HS-5 (cell line): ENCODE measurements at regions not wholly inside any gene's neighbourhood (a gene's known extent, or its start where the extent isn't known, plus 50 kb on each side); places are given as distances from the start of the nearest gene placed in this dataset.

ENCODE experiments used
- DNase-seq: peaks from one replicate; pipeline ENCODE4 v3.0.0-alpha.2; 2012; ENCODE audit warnings: low read depth

DNA sequence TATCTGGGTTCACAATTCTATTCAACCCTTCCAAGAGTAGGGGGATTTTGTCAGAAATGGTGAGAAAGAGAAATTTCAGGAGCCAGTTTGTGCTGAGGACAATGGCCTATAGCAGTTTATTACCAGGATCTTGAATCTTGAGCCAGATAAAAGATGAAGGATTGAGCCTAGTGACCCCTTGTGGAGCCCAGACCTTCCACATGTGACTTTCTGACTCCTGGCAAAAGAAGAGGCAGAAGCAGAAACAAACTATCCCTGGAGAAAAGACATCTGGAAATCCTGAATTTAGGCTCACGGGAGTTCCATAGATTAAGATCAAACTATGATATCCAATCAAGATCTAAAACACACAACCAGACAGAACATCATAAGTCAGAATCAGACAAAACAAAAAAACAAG lies 60.9 kb upstream of the CHRM2 start:
- DNase-seq: no peak

- no peak for DNase-seq
Measured at GRCh38 chr7:136803028-136803427, 65.4 kb upstream of the CHRM2 start.

GRCh38 chr7:136783934-136784333 lies 84.5 kb upstream of the CHRM2 start:
- no peak for DNase-seq

DNA sequence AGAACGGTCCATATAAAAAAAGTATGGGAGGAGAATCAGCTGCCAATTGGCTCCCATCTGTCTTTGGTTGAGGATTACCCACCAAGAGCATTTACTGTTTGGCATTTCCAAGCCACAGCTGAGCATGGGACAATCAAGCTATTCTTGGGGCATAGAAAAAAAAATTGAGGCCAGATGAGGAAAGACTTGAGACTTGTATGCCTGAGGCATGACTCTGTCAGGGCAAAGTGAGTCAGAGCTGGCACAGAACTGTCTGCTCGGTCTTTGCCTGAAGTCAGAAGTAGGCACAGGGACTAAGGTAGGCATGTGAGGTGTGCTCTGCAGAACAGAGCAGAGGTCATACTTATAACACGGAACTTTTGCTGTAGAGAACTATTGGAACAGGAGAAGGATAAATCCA lies 126.5 kb upstream of the CHRM2 start:
- peak; percentile 2 for DNase-seq

DNA sequence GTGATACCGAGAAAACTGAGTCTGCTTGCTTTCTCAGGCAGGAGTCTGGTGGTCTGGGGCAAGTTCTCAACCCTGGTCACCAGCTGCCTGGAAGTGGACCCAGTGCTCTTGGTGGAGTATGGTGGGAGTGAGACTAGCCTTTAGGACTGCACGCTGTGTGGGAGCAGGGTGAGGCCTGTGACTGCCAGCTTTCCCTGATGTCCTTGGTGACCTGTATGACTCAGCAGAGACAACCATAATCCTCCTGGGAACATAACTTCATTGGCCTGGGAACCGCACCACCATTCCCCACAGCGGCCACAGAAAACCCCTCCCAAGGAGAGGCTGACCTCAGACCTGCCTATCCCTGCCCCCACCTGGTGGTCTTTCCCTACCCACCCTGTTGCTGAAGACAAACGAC lies 139.5 kb upstream of the CHRM2 start:
- DNase-seq: no peak

GRCh38 chr7:136726460-136726859 lies 142.0 kb upstream of the CHRM2 start:
- no peak for DNase-seq

DNA sequence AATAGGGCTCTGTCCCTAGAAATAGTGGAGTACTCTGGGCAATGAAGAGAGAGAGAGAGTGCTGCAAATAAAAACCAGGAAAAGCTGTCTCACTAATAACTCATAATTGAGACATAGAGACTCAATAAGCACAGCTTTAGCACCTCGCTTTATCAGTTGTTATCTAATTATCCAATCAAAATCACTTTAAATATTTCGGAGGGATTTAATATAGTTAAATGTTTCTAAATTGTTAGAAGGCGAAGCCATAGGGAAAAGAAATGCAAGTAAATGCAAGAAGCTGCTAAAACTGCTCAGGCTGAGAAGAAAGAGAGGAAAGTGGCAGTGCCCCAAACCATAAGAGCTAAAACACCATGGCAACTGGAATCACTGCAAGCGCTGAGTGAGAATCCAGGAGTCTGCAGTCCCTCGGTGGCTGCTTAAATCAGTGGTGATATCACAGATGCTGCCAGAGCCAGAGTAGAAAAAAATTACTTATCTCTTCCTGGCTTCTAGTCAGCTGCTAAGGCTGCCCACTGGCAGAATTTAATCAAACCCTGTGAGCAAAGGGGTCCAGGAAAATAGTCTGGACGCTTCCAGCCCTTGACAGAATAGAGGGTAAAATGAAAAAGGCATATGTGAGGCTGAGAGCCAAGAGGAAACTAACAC lies 150.4 kb upstream of the CHRM2 start:
- no peak for DNase-seq

GRCh38 chr7:136714062-136714461 lies 154.4 kb upstream of the CHRM2 start:
- no peak for DNase-seq

GRCh38 chr7:136710751-136711150 lies 157.7 kb upstream of the CHRM2 start:
- no peak for DNase-seq

DNA sequence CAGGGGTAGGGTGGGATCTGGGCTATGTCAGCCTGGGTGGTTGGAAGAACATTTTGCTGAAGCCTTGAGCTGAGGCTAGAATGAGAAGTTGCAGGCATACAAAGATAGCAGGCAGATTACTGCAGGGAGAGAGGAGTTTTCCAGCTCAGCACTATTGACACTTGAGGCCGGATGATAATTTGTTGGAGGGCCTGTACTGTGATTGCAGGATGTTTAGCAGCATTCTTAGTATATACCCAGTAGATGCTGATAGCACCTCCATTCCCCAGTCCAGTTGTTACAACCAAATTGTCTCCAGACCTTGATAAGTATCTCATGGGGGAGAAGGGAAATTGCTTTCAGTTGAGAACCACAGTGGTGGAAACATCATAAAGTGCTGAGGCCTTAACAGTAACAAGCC lies 158.6 kb upstream of the CHRM2 start:
- no peak for DNase-seq

DNA sequence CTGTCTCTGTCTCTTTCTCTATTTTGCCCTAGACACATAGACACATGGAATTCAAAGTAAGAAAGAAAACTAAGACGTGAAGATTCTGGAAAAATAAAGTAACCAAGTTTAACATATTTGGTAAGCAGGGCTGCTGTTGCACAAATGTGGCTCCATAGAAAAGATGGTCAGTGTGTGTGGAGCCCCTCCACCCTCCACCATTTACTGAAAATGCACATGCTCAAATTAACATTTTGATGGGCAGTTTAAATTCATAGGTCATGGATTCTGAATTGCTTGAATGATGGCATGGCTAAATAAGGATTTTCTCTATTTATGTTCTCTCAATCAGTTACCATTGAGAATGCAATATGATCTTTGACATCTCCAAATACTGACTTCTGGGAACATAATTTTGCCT lies 165.5 kb upstream of the CHRM2 start:
- DNase-seq: no peak

DNA sequence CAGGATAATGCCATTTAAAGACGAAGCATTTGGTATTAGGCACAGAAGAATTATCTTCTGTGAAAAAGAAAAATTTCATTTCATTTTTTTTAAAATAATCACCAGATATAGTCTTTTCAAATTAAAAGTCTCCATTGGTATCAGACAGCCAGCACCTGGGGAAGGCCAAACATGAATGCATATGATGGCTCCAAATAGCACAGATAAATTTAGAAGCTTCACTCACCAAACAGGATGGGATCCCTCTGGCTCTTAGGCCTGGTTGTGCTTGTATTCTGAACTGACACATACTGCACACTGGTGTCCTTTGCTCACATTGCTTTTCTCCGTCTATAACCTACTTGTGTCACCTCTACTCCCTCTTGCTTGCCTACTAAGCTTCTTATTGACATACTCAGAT lies 169.5 kb upstream of the CHRM2 start:
- DNase-seq: no peak

DNA sequence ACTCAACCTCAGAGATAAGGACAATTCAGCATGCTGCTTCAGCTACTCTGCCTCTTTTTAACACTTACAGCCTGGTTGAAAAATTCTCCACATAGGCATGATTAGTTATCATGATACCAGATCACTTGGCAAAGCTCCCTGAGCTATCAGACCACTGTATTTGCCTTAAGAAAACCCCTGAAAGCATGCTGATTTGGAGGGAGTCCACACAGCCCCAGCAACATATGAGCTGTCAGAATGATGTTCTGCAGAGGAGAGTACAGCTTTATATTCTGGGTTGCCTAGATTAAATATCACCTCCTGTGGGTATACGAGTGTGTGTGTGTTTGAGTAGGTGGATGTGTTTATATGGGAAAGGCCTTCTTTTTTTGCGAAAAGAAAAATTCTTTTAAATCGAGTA lies 170.2 kb upstream of the CHRM2 start:
- no peak for DNase-seq

GRCh38 chr7:136697271-136697670 lies 171.2 kb upstream of the CHRM2 start:
- no peak for DNase-seq

GRCh38 chr7:136693166-136694119 lies 175.0 kb upstream of the CHRM2 start:
- no peak for DNase-seq

GRCh38 chr7:136692221-136692620 lies 176.2 kb upstream of the CHRM2 start:
- no peak for DNase-seq

- DNase-seq: no peak
Measured at GRCh38 chr7:136688601-136689000, 179.9 kb upstream of the CHRM2 start.

GRCh38 chr7:136687693-136688322 lies 180.6 kb upstream of the CHRM2 start:
- DNase-seq: peak; percentile 8

GRCh38 chr7:136685501-136686173 lies 182.8 kb upstream of the CHRM2 start:
- no peak for DNase-seq

GRCh38 chr7:136677471-136678365 lies 190.7 kb upstream of the CHRM2 start:
- peak; percentile 35 for DNase-seq

- no peak for DNase-seq
Measured at GRCh38 chr7:136667584-136667983, 200.9 kb upstream of the CHRM2 start.
